ENCODE measurements at regions not wholly inside any gene's neighbourhood (a gene's known extent, or its start where the extent isn't known, plus 50 kb on each side); places are given as distances from the start of the nearest gene placed in this dataset.

- DNase-seq (ENCODE audit: low read depth) = no peak
- in situ Hi-C loops (cut with HindIII; ENCODE audit: low pct_unique_long_range_greater_than_20kb, low sequenced_read_pairs) = no loop called here
Measured at GRCh38 chr16:73210084-73210483, 162.2 kb upstream of the ZFHX3 start.

DNA sequence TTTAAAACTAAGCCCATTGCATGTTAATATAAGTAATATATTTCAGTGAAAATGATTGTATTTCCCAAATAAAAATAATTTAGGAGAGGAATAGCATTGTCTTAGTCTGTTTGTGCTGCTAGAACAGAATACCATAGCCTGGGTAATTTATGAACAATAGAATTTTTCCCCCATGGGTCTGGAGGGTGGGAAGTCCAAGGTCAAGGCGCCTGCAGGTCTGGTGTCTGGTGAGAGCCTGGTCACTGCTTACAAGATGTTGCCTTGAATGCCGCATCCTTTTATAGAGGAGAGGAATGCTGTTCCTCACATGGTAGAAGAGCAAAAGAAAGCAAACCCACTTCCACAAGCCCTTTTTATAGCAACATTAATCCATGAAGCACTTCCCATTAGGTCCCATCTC, 161.3 kb upstream of the ZFHX3 start:
- in situ Hi-C loops (cut with HindIII; ENCODE audit: low pct_unique_long_range_greater_than_20kb, low sequenced_read_pairs) = no loop called here
- DNase-seq (ENCODE audit: low read depth) = no peak

DNA sequence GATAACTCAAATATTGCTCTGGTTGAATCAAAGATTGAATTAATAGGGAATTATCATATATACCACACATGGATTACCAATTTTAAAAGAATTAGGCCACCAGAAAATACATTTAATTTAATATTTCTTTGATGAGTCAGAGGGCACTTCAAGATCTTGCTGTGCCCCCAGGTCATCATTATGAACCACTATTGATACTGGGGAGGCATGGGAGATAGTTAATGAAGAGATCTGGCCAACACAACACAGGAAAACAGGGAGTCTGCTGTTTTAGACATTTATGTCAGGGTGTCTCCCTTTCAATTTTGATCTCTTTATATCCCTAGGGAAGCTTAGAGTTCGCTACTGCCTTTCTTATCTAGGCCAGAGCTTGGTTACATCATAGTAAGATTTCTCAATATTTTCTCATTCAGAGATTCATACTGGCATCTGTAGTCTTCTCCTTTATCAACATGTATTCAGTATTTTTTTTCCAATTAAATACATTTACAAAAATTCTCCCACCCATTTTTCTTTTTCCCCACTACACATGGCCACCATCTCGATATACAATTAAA, 158.3 kb upstream of the ZFHX3 start:
- in situ Hi-C loops (cut with HindIII; ENCODE audit: low pct_unique_long_range_greater_than_20kb, low sequenced_read_pairs) = no loop called here
- no peak for DNase-seq (ENCODE audit: low read depth)

- in situ Hi-C loops (cut with HindIII; ENCODE audit: low pct_unique_long_range_greater_than_20kb, low sequenced_read_pairs) = no loop called here
- DNase-seq (ENCODE audit: low read depth) = no peak
Measured at GRCh38 chr16:73205153-73205886, 157.4 kb upstream of the ZFHX3 start.

DNA sequence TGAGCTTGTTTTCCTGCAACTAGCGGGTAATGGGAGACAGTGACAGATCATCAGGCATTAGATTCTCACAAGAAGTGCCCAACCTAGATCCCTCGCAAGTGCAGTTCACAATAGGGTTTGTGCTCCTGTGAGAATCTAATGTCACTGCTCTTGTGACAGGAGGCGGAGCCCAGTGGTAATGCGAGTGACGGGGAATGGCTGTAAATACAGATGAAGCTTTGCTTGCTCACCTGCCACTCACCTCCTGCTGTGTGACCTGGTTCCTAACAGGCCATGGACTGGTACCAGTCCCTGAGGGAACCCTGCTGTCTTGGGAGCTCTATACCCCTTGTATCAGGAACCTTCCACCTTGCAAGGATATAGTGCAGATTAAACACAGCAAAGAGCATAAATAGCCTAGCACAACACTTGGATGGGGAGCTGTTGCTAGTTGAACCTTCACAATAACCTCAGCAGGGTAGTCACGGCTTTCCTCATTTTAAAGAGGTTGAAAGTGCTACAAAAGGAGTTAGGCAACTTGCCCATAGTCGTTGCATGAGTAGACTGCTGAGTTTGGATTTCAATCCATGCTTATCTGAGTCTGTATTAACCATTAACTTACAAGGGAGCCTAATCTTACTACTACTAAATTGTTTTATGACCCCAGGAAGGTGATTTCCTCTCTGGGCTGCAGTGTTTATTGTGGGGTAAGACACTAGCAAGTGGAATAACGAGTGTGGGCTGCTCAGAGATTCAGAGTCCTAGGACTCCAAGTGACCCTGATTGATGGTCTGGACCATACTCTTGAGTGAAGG, 156.6 kb upstream of the ZFHX3 start:
- no peak for DNase-seq (ENCODE audit: low read depth)
- in situ Hi-C loops (cut with HindIII; ENCODE audit: low pct_unique_long_range_greater_than_20kb, low sequenced_read_pairs) = no loop called here

- in situ Hi-C loops (cut with HindIII; ENCODE audit: low pct_unique_long_range_greater_than_20kb, low sequenced_read_pairs) = no loop called here
- no peak for DNase-seq (ENCODE audit: low read depth)
Measured at GRCh38 chr16:73202161-73202729, 154.3 kb upstream of the ZFHX3 start.

DNA sequence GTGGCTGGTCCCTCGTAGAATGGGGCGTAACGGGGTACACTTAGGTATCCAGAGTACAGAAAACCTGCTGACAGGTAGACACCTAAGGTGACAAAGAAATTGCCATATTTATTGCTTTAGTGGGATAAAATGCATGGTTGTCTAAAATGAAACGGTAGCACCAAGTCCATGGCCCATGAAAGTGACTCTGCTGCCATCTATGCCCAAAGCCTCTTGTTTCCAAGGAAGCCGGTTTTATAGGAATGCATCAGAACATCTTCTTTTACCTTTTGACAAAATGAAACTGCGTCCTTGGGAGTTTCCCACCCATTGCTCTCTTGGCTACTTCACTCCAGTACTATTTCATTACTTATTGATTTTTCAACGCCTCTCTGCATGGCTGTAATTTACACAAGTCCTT, 151.3 kb upstream of the ZFHX3 start:
- in situ Hi-C loops (cut with HindIII; ENCODE audit: low pct_unique_long_range_greater_than_20kb, low sequenced_read_pairs) = no loop called here
- no peak for DNase-seq (ENCODE audit: low read depth)

- no peak for DNase-seq (ENCODE audit: low read depth)
- in situ Hi-C loops (cut with HindIII; ENCODE audit: low pct_unique_long_range_greater_than_20kb, low sequenced_read_pairs) = no loop called here
Measured at GRCh38 chr16:73198481-73198880, 150.6 kb upstream of the ZFHX3 start.

GRCh38 chr16:73197598-73197997, 149.7 kb upstream of the ZFHX3 start:
- DNase-seq (ENCODE audit: low read depth) = no peak
- in situ Hi-C loops (cut with HindIII; ENCODE audit: low pct_unique_long_range_greater_than_20kb, low sequenced_read_pairs) = no loop called here

GRCh38 chr16:73196670-73197069, 148.7 kb upstream of the ZFHX3 start:
- in situ Hi-C loops (cut with HindIII; ENCODE audit: low pct_unique_long_range_greater_than_20kb, low sequenced_read_pairs) = no loop called here
- DNase-seq (ENCODE audit: low read depth) = peak; percentile 35

DNA sequence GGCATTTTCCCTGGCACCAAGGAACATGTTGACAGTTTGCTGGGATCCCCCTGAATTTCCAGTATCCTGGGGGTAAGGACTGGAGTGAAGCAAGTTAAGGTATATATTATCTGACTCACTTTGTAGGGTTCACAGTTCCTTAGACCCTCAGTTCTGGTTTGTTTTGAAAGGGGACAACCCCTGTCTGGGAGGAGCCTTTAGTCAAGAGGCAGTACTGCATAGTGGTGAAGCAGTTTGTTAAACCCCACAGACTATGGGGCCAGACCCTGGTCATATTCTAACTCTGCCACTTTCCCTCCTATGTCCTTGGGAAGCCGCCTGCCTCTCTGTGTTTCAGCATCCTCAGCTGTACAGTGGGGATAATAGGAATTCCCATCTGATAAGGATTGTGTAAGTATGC, 145.5 kb upstream of the ZFHX3 start:
- no peak for DNase-seq (ENCODE audit: low read depth)
- in situ Hi-C loops (cut with HindIII; ENCODE audit: low pct_unique_long_range_greater_than_20kb, low sequenced_read_pairs) = no loop called here

GRCh38 chr16:73192232-73192894, 144.4 kb upstream of the ZFHX3 start:
- in situ Hi-C loops (cut with HindIII; ENCODE audit: low pct_unique_long_range_greater_than_20kb, low sequenced_read_pairs) = no loop called here
- DNase-seq (ENCODE audit: low read depth) = no peak

DNA sequence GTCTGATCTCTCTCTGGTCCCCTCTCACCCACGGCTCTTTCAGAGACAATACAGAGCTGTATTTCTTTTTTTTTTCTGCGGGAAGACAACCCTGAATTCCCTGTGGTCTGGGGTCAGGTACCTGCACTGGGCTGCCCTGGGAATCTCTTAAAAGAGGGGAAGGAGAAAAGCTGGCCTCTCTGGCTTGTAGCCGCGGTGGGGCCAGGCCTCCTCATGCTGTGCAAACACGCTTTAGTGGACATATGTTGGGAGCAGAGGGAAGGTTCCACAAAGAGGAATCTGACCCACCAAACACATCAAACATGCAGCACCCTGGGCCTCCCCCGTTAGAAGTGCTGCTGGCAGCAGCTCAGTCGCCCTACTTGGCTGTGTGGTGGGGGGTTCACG, 143.7 kb upstream of the ZFHX3 start:
- in situ Hi-C loops (cut with HindIII; ENCODE audit: low pct_unique_long_range_greater_than_20kb, low sequenced_read_pairs) = no loop called here
- DNase-seq (ENCODE audit: low read depth) = no peak

DNA sequence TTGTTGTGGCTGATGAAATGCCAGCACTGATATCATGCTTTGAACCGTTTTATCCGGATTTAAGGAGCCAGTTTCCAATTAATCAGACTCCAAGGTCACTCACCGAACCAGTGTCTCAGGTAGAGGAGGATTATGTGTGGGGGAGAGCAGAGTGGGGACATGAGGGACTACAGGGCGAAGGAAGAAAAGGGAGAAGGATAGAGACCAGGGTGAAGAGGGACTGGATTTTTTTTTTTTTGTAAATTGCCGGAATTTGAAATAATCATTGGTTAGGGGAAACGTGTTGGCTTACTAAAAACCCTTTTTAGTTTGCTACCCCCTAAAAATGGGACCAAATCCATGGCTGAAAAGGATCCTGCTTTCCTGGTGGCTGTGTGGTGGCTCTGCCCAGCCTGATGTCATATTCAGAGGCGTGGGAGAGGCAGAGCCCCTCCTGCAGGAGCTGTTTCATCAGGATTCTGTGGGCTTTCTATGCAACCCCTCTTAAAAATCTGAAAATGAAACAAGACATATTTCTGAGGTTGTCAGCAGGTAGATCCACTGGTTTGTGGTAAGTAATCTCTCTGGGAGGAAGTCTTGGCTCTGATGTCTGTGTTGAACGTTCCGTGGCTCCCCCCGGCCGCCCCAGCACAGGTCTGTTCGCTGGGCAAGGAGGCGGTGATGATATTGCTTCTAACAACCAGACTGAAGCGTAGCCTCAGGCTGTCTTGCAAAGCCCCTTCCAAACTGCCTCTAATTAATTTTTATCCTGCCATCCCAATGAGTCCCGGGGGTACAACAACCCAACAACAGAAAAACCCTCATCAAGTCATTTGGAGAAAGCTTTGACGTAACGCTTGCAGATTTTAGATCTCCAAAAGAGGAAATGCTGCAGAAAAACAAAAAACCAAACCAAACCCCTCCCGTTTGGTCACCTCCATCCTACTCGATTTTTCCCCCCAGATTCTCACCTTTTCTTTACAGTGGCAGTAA, 143.0 kb upstream of the ZFHX3 start:
- in situ Hi-C loops (cut with HindIII; ENCODE audit: low pct_unique_long_range_greater_than_20kb, low sequenced_read_pairs) = no loop called here
- DNase-seq (ENCODE audit: low read depth) = no peak

DNA sequence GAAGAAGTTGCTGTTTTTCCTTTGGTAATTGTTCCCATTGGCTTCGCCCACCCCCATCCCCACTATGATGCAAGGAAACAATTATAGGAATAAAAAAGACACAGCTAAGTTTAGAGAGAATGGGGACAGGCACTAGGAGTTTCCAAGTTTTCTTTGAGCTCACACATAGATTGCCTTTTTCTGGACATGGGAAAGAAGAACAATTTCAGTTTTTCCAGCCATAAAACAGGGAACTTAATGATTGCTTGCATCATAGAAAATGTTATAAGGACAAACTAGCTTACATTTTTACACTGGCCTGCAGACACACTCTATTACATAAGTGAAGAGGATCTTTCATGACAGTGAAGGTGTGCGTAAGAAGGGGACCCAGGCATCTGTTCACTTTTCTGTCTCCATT, 142.3 kb upstream of the ZFHX3 start:
- in situ Hi-C loops (cut with HindIII; ENCODE audit: low pct_unique_long_range_greater_than_20kb, low sequenced_read_pairs) = no loop called here
- no peak for DNase-seq (ENCODE audit: low read depth)

DNA sequence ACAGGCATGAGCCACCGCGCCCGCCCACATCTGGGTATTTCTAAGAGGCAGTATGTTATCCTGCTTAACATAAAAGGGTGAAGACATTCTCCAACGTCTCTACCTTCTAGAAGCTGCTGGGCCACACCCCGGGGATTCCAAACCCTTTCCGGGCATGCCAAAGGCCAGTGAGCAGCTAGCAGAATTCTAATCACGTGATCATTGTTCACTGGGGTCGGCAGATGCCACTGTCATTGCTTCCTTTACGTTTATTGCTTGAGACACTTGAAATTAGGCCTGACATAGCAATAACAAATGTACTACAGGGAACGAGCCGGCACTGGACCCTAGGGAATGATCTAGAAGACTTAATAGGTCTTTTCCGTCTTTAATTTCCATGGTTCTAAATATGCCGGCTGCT, 141.2 kb upstream of the ZFHX3 start:
- no peak for DNase-seq (ENCODE audit: low read depth)
- in situ Hi-C loops (cut with HindIII; ENCODE audit: low pct_unique_long_range_greater_than_20kb, low sequenced_read_pairs) = no loop called here

GRCh38 chr16:73186752-73187601, 139.0 kb upstream of the ZFHX3 start:
- in situ Hi-C loops (cut with HindIII; ENCODE audit: low pct_unique_long_range_greater_than_20kb, low sequenced_read_pairs) = no loop called here
- no peak for DNase-seq (ENCODE audit: low read depth)
